ENCODE measurements at regions not wholly inside any gene's neighbourhood (a gene's known extent, or its start where the extent isn't known, plus 50 kb on each side); places are given as distances from the start of the nearest gene placed in this dataset.

DNA sequence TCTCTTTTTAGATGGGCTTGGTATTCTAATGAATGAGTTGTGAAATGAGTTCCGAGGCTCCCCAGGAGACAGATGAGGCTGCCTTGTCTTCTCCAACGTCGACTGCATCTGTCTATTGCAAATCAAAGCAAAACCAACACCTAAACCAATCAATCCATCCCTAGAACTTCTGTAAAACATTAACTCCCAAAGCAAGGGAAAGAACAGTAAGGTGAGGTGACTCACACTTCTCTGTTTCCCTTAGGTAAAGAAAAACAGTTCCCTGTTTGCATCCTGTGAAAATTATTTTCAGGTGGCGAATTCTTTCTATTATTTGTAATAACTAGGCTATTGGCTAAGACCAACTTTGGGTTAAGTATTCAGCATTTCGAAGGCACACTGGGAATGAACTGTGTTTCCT lies 249.4 kb downstream of the EPHA4 start:
- intact Hi-C loops (cut with micrococcal nuclease; ENCODE audit: unreplicated experiment), result no loop called here
- CTCF ChIA-PET (ENCODE audit: low intra/inter-chr PET ratio, low total read pairs), result no interaction called here

DNA sequence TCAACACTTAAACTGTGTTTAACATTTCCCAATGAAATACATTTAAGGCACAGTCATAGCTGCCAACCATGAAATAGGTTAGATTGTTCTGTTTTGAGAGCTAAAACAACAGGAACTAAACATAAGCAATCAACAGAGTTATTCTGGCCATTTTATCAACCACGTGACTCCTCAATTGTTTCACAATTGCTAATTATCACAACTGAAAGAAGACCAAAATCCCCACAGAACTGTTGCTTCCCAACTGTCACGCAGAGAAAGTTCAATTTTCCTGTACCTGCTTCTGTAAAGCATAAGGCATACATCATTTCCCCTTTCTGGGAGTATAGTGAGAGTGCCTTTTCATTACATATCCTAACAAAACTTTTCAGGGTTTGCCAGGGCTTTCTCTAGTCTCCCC lies 248.6 kb downstream of the EPHA4 start:
- ATAC-seq (no peak), DNase-seq (ENCODE audit: low spot score) (no peak), FAIRE-seq (no peak)
- no peaks in the 10 kb centered on the region for H3K36me3 ChIP-seq (replicated peaks in 1 of 2; ENCODE audit: control insufficient read depth in 1 of 2, insufficient read depth in 2 of 2, low read length in 2 of 2)
- no peak overlapping the region for H3K27ac ChIP-seq (ENCODE audit: extremely low read length, insufficient read depth, low read length)
- no peak overlapping the region for H2AFZ ChIP-seq (ENCODE audit: low read length)
- ChIA-PET POLR2A (no interaction called here), CTCF (ENCODE audit: low intra/inter-chr PET ratio, low total read pairs) (no interaction called here)
- H3K9me3 ChIP-seq (ENCODE audit: low read length), result no peaks in the 10 kb centered on the region
- H3K79me2 ChIP-seq (ENCODE audit: insufficient read depth, low read length), result no peaks in the 10 kb centered on the region
- H4K20me1 ChIP-seq (ENCODE audit: insufficient read depth, low read length), result no peaks in the 10 kb centered on the region
- no peaks in the 10 kb centered on the region for H3K27me3 ChIP-seq (ENCODE audit: control insufficient read depth in 1 of 2, insufficient read depth in 2 of 2, low read length in 2 of 2)
- in situ Hi-C loops (cut with HindIII; ENCODE audit: extremely low pct_ligation_motif_present, low pct_unique_long_range_greater_than_20kb), result no loop called here
- no TSS peak for BruUV-seq (replicated peaks)
- no peak overlapping the region for H3K4me3 ChIP-seq (replicated peaks in 1 of 3; ENCODE audit: insufficient read depth in 1 of 3, low read depth in 2 of 3, low read length in 3 of 3)
- H3K4me2 ChIP-seq (ENCODE audit: low read depth, low read length), result no peak overlapping the region
- WGBS (ENCODE audit: low lambda C conversion rate), result 0% methylated on average over 2 of the region's 2 CpGs
- intact Hi-C loops (cut with micrococcal nuclease; ENCODE audit: unreplicated experiment), result no loop called here
- H3K4me1 ChIP-seq (ENCODE audit: insufficient read depth, low read length), result no peaks in the 10 kb centered on the region
- H3K9ac ChIP-seq (ENCODE audit: insufficient read depth, low read depth, low read length), result no peak overlapping the region
- no peak for TF ChIP-seq ARID2 (CRISPR knock-in tag; IDR thresholded peaks at IDR 0.05; ENCODE audit: borderline replicate concordance)
- TF ChIP-seq, protein P1, sequence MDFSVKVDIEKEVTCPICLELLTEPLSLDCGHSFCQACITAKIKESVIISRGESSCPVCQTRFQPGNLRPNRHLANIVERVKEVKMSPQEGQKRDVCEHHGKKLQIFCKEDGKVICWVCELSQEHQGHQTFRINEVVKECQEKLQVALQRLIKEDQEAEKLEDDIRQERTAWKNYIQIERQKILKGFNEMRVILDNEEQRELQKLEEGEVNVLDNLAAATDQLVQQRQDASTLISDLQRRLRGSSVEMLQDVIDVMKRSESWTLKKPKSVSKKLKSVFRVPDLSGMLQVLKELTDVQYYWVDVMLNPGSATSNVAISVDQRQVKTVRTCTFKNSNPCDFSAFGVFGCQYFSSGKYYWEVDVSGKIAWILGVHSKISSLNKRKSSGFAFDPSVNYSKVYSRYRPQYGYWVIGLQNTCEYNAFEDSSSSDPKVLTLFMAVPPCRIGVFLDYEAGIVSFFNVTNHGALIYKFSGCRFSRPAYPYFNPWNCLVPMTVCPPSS (IDR thresholded peaks at IDR 0.05), result no peak
- no peak for TF ChIP-seq MED13 (CRISPR knock-in tag; IDR thresholded peaks at IDR 0.05)
- TF ChIP-seq KAT7 (CRISPR knock-in tag; IDR thresholded peaks at IDR 0.05; ENCODE audit: borderline replicate concordance), result no peak
- TF ChIP-seq ZNF687 (CRISPR knock-in tag; IDR thresholded peaks at IDR 0.05), result no peak
- no peak for TF ChIP-seq JUND (CRISPR knock-in tag; IDR thresholded peaks at IDR 0.05)
- no peak for TF ChIP-seq PAF1 (CRISPR knock-in tag; IDR thresholded peaks at IDR 0.05)
- no peak for TF ChIP-seq ZNF20 (CRISPR knock-in tag; IDR thresholded peaks at IDR 0.05)
- TF ChIP-seq EEA1 (CRISPR knock-in tag; IDR thresholded peaks at IDR 0.05; ENCODE audit: borderline replicate concordance), result no peak
- no peak for TF ChIP-seq ZNF501 (CRISPR knock-in tag; IDR thresholded peaks at IDR 0.05)

More for the DNA sequence above, 249.4 kb downstream of the EPHA4 start:
- no peaks in the 10 kb centered on the region for H3K4me1 ChIP-seq (ENCODE audit: insufficient read depth, low read length)
- H3K4me2 ChIP-seq (ENCODE audit: low read depth, low read length), result no peak overlapping the region
- H3K27ac ChIP-seq (ENCODE audit: extremely low read length, insufficient read depth, low read length), result no peak overlapping the region
- POLR2A ChIA-PET, result no interaction called here
- in situ Hi-C loops (cut with HindIII; ENCODE audit: extremely low pct_ligation_motif_present, low pct_unique_long_range_greater_than_20kb), result no loop called here
- BruUV-seq (replicated peaks), result no TSS peak
- H3K4me3 ChIP-seq (replicated peaks in 1 of 3; ENCODE audit: insufficient read depth in 1 of 3, low read depth in 2 of 3, low read length in 3 of 3), result no peak overlapping the region
- H3K79me2 ChIP-seq (ENCODE audit: insufficient read depth, low read length), result no peaks in the 10 kb centered on the region
- H3K9ac ChIP-seq (ENCODE audit: insufficient read depth, low read depth, low read length), result no peak overlapping the region
- H2AFZ ChIP-seq (ENCODE audit: low read length), result no peak overlapping the region
- no peak for TF ChIP-seq PBX2 (CRISPR knock-in tag; IDR thresholded peaks at IDR 0.05)
- TF ChIP-seq YEATS2 (CRISPR knock-in tag; IDR thresholded peaks at IDR 0.05; ENCODE audit: borderline replicate concordance), result no peak
- WGBS (ENCODE audit: low lambda C conversion rate), result 1% methylated on average over 5 of the region's 5 CpGs
- no peak for FAIRE-seq
- no peaks in the 10 kb centered on the region for H3K36me3 ChIP-seq (replicated peaks in 1 of 2; ENCODE audit: control insufficient read depth in 1 of 2, insufficient read depth in 2 of 2, low read length in 2 of 2)
- H4K20me1 ChIP-seq (ENCODE audit: insufficient read depth, low read length), result no peaks in the 10 kb centered on the region
- DNase-seq (ENCODE audit: low spot score), result no peak
- H3K9me3 ChIP-seq (ENCODE audit: low read length), result no peaks in the 10 kb centered on the region
- peak; percentile 37; the same call in 1 of the 3 replicates for ATAC-seq
- H3K27me3 ChIP-seq (ENCODE audit: control insufficient read depth in 1 of 2, insufficient read depth in 2 of 2, low read length in 2 of 2), result no peaks in the 10 kb centered on the region
